Stimulated activated naive B cell treated with anti-CD40 and anti-IgM and Interleukin-4, amounts not matched to agents 10 μg/mL and 1 μg/mL and 100 μg/mL, for 72 hours (primary cell): ENCODE measurements at regions not wholly inside any gene's neighbourhood (a gene's known extent, or its start where the extent isn't known, plus 50 kb on each side); places are given as distances from the start of the nearest gene placed in this dataset.
A peak's percentile ranks its signal among the peaks of the same experiment; 100 is the strongest.

Source experiments
- ATAC-seq, 2 donors: fragments of 150-1000 bp; cut with Tn5 transposase; replicated peaks; 2 replicates each; pipeline ENCODE4 v1.10.0; 2021; ENCODE audit warnings: moderate library complexity in 1 of 2
- DNase-seq: peaks from one replicate; pipeline ENCODE4 v3.0.0; 2021
- H3K27ac Mint-ChIP-seq: one replicate; pipeline ENCODE4 v1.8.0; 2022; ENCODE audit warnings: mild to moderate bottlenecking, mixed read lengths
- H3K27me3 Mint-ChIP-seq, 2 donors: one replicate each; pipeline ENCODE4 v1.8.0; 2022; ENCODE audit warnings: mixed read lengths in 2 of 2
- H3K36me3 Mint-ChIP-seq, 2 donors: one replicate each; pipeline ENCODE4 v1.8.0; 2022; ENCODE audit warnings: mixed read lengths in 2 of 2, mild to moderate bottlenecking in 1 of 2
- H3K4me1 Mint-ChIP-seq, 2 donors: one replicate each; pipeline ENCODE4 v1.8.0; 2022; ENCODE audit warnings: mixed read lengths in 2 of 2, mild to moderate bottlenecking in 1 of 2
- H3K4me3 Mint-ChIP-seq, 2 donors: one replicate each; pipeline ENCODE4 v1.8.0; 2022; ENCODE audit warnings: mild to moderate bottlenecking in 2 of 2, mixed read lengths in 2 of 2, moderate library complexity in 1 of 2
- H3K9me3 Mint-ChIP-seq, 2 donors: one replicate each; pipeline ENCODE4 v1.8.0; 2022; ENCODE audit warnings: mixed read lengths in 2 of 2, mild to moderate bottlenecking in 1 of 2

- Mint-ChIP-seq H3K27ac (no peak overlapping the region), H3K4me1 (no peaks in the 10 kb centered on the region), H3K4me3 (no peak overlapping the region), H3K36me3 (no peaks in the 10 kb centered on the region), H3K27me3 (peaks cover 0 to 7% of the 10 kb centered on the region in 2 donors), H3K9me3 (peaks cover 0 to 5% of the 10 kb centered on the region in 2 donors)
- no peak for DNase-seq
- ATAC-seq = no peak
These were observed 288.7 kb upstream of the IGFBP3 start for GRCh38 chr7:46209611-46210388.

- Mint-ChIP-seq H3K36me3 (no peaks in the 10 kb centered on the region), H3K4me1 (no peaks in the 10 kb centered on the region), H3K4me3 (no peak overlapping the region), H3K27ac (no peak overlapping the region), H3K9me3 (peaks cover 0 to 2% of the 10 kb centered on the region in 2 donors), H3K27me3 (peaks cover 0 to 7% of the 10 kb centered on the region in 2 donors)
- ATAC-seq (no peak), DNase-seq (no peak)
These were observed 287.8 kb upstream of the IGFBP3 start for GRCh38 chr7:46208635-46209525.

- Mint-ChIP-seq H3K4me1 (no peaks in the 10 kb centered on the region), H3K27ac (no peak overlapping the region), H3K9me3 (peaks cover 0 to 2% of the 10 kb centered on the region in 2 donors), H3K4me3 (no peak overlapping the region), H3K27me3 (peaks cover 0 to 7% of the 10 kb centered on the region in 2 donors), H3K36me3 (no peaks in the 10 kb centered on the region)
- ATAC-seq = no peak
- no peak for DNase-seq
These were observed 287.0 kb upstream of the IGFBP3 start for GRCh38 chr7:46207931-46208634.

GRCh38 chr7:46206476-46207060 lies 285.5 kb upstream of the IGFBP3 start:
- Mint-ChIP-seq H3K4me1 (no peaks in the 10 kb centered on the region), H3K9me3 (no peaks in the 10 kb centered on the region), H3K27me3 (peaks cover 0 to 7% of the 10 kb centered on the region in 2 donors)

GRCh38 chr7:46205478-46205877 lies 284.4 kb upstream of the IGFBP3 start:
- Mint-ChIP-seq H3K4me1 (no peaks in the 10 kb centered on the region), H3K9me3 (no peaks in the 10 kb centered on the region), H3K27me3 (peaks cover 0 to 7% of the 10 kb centered on the region in 2 donors), H3K36me3 (no peaks in the 10 kb centered on the region), H3K27ac (no peak overlapping the region), H3K4me3 (no peak overlapping the region)
- ATAC-seq (no peak), DNase-seq (no peak)

More at GRCh38 chr7:46206476-46207060, 285.5 kb upstream of the IGFBP3 start:
- Mint-ChIP-seq H3K36me3 (no peaks in the 10 kb centered on the region), H3K27ac (no peak overlapping the region), H3K4me3 (no peak overlapping the region)
- DNase-seq (no peak), ATAC-seq (peak in 1 of 2 donors; percentile 23)

- DNase-seq (no peak), ATAC-seq (no peak)
- Mint-ChIP-seq H3K4me1 (no peaks in the 10 kb centered on the region), H3K36me3 (no peaks in the 10 kb centered on the region), H3K4me3 (no peak overlapping the region), H3K9me3 (no peaks in the 10 kb centered on the region), H3K27ac (no peak overlapping the region), H3K27me3 (peaks cover 0 to 7% of the 10 kb centered on the region in 2 donors)
These were observed 282.9 kb upstream of the IGFBP3 start for GRCh38 chr7:46203926-46204325.

- H3K36me3 Mint-ChIP-seq = no peaks in the 10 kb centered on the region
- no peak for ATAC-seq
- peaks cover 0 to 7% of the 10 kb centered on the region in 2 donors for H3K27me3 Mint-ChIP-seq
- no peaks in the 10 kb centered on the region for H3K4me1 Mint-ChIP-seq
- H3K4me3 Mint-ChIP-seq = no peak overlapping the region
- H3K9me3 Mint-ChIP-seq = no peaks in the 10 kb centered on the region
- no peak overlapping the region for H3K27ac Mint-ChIP-seq
- DNase-seq = no peak
These were observed 281.3 kb upstream of the IGFBP3 start for GRCh38 chr7:46202379-46202778.

GRCh38 chr7:46201961-46202360 lies 280.9 kb upstream of the IGFBP3 start:
- no peak overlapping the region for H3K27ac Mint-ChIP-seq
- H3K36me3 Mint-ChIP-seq = no peaks in the 10 kb centered on the region
- H3K4me1 Mint-ChIP-seq = no peaks in the 10 kb centered on the region
- DNase-seq (no peak), ATAC-seq (no peak)
- H3K27me3 Mint-ChIP-seq = peaks cover 0 to 7% of the 10 kb centered on the region in 2 donors
- no peaks in the 10 kb centered on the region for H3K9me3 Mint-ChIP-seq
- H3K4me3 Mint-ChIP-seq = no peak overlapping the region

- H3K36me3 Mint-ChIP-seq = no peaks in the 10 kb centered on the region
These were observed 277.6 kb upstream of the IGFBP3 start for GRCh38 chr7:46198701-46199100.

GRCh38 chr7:46197785-46198540 lies 276.9 kb upstream of the IGFBP3 start:
- ATAC-seq (no peak), DNase-seq (no peak)
- H3K9me3 Mint-ChIP-seq = no peaks in the 10 kb centered on the region
- H3K4me1 Mint-ChIP-seq = no peaks in the 10 kb centered on the region
- no peak overlapping the region for H3K4me3 Mint-ChIP-seq
- no peaks in the 10 kb centered on the region for H3K36me3 Mint-ChIP-seq
- no peak overlapping the region for H3K27ac Mint-ChIP-seq
- no peaks in the 10 kb centered on the region for H3K27me3 Mint-ChIP-seq

More at GRCh38 chr7:46198701-46199100, 277.6 kb upstream of the IGFBP3 start:
- Mint-ChIP-seq H3K27ac (no peak overlapping the region), H3K4me1 (no peaks in the 10 kb centered on the region), H3K9me3 (no peaks in the 10 kb centered on the region), H3K27me3 (no peaks in the 10 kb centered on the region), H3K4me3 (no peak overlapping the region)
- DNase-seq (no peak), ATAC-seq (no peak)

GRCh38 chr7:46195934-46196333 lies 274.9 kb upstream of the IGFBP3 start:
- Mint-ChIP-seq H3K4me1 (no peaks in the 10 kb centered on the region), H3K27ac (no peak overlapping the region), H3K36me3 (no peaks in the 10 kb centered on the region), H3K4me3 (no peak overlapping the region), H3K9me3 (no peaks in the 10 kb centered on the region), H3K27me3 (no peaks in the 10 kb centered on the region)
- DNase-seq (no peak), ATAC-seq (no peak)

GRCh38 chr7:46192271-46192670 lies 271.2 kb upstream of the IGFBP3 start:
- Mint-ChIP-seq H3K9me3 (peaks cover 4% of the 10 kb centered on the region in 2 donors), H3K27me3 (no peaks in the 10 kb centered on the region), H3K4me3 (no peak overlapping the region), H3K27ac (no peak overlapping the region), H3K4me1 (no peaks in the 10 kb centered on the region), H3K36me3 (no peaks in the 10 kb centered on the region)
- DNase-seq = no peak
- ATAC-seq = no peak

GRCh38 chr7:46191776-46192175 lies 270.7 kb upstream of the IGFBP3 start:
- Mint-ChIP-seq H3K9me3 (peaks cover 4 to 7% of the 10 kb centered on the region in 2 donors), H3K36me3 (no peaks in the 10 kb centered on the region), H3K27me3 (peaks cover 0 to 3% of the 10 kb centered on the region in 2 donors), H3K4me3 (no peak overlapping the region), H3K4me1 (no peaks in the 10 kb centered on the region), H3K27ac (no peak overlapping the region)
- ATAC-seq (no peak), DNase-seq (no peak)
